Ectodermal cell (in vitro differentiated cells): ENCODE measurements at regions not wholly inside any gene's neighbourhood (a gene's known extent, or its start where the extent isn't known, plus 50 kb on each side); places are given as distances from the start of the nearest gene placed in this dataset.

ENCODE experiments used
- H3K27ac ChIP-seq: 2 replicates; pipeline ENCODE4 v1.7.0; 2013; ENCODE audit warnings: mild to moderate bottlenecking, low read depth, low read length; ENCODE audit not compliant: insufficient read depth, poor library complexity, severe bottlenecking
- H3K27me3 ChIP-seq: 2 replicates; pipeline ENCODE4 v1.7.0; 2013; ENCODE audit warnings: mild to moderate bottlenecking, low read length; ENCODE audit not compliant: insufficient read depth, control insufficient read depth, poor library complexity, severe bottlenecking
- H3K36me3 ChIP-seq: one replicate; pipeline ENCODE4 v1.7.0; 2013; ENCODE audit warnings: low read length; ENCODE audit not compliant: control insufficient read depth, insufficient read depth
- H3K4me1 ChIP-seq: one replicate; pipeline ENCODE4 v1.7.0; 2013; ENCODE audit warnings: low read length; ENCODE audit not compliant: control insufficient read depth, insufficient read depth
- H3K4me3 ChIP-seq: 2 replicates; pipeline ENCODE4 v1.7.0; 2013; ENCODE audit warnings: low read depth, low read length, control low read depth; ENCODE audit not compliant: insufficient read depth
- H3K9me3 ChIP-seq: 2 replicates; pipeline ENCODE4 v1.7.0; 2013; ENCODE audit warnings: mild to moderate bottlenecking, low read length, moderate library complexity; ENCODE audit not compliant: control insufficient read depth
- WGBS, 2 experiments: methylation state at CpG; one replicate each; pipeline ENCODE4 v1.1.7; 2013; ENCODE audit warnings: missing lambda C conversion rate in 2 of 2; 5-methylcytosine and 5-hydroxymethylcytosine counted together

DNA sequence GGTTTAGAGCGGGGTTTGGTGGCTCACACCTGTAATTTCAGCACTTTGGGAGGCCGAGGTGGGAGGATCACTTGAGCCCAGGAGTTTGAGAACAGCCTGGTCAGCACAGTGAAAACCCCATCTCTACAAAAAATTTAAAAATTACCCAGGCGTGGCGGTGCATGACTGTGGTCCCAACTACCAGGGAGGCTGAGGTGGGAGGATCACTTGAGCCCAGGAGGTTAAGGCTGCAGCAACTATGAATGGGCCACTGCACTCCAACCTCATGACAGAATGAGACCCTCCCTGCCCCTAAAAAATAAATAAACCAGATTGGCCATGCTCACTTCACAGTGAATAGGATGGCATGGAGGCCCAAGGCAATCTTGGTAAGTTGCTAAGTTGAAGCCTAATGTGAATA is 168.9 kb downstream of the RHOU start:
- H3K4me1 ChIP-seq, result peaks cover 21% of the 10 kb centered on the region
- H3K27ac ChIP-seq, result no peak overlapping the region
- H3K4me3 ChIP-seq, result no peak overlapping the region
- H3K9me3 ChIP-seq, result no peaks in the 10 kb centered on the region
- no peaks in the 10 kb centered on the region for H3K27me3 ChIP-seq
- 93 to 96% methylated on average over 4 of the region's 4 CpGs for WGBS, 2 experiments
- H3K36me3 ChIP-seq, result no peaks in the 10 kb centered on the region

DNA sequence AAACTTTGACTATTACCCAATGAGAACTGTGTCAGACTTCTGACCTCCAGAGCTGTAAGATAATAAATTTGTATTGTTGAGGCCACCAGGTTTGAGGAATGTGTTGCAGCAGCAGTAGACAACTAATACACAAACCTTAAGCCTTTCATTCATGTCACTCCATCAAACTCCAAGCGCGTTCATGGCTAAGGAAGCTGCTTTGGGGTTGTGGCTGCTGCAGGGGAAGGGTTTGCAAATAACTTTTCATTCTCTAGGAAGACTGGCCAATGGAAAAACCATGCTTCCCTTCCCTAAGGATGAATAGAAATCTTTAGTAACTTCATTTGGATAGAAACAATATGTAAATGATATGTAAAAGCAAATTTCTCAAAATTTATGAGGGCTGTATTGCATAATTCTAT is 170.4 kb downstream of the RHOU start:
- H3K4me3 ChIP-seq, result no peak overlapping the region
- no peak overlapping the region for H3K27ac ChIP-seq
- no peaks in the 10 kb centered on the region for H3K27me3 ChIP-seq
- no peaks in the 10 kb centered on the region for H3K36me3 ChIP-seq
- peaks cover 9% of the 10 kb centered on the region for H3K4me1 ChIP-seq
- H3K9me3 ChIP-seq, result no peaks in the 10 kb centered on the region
- WGBS, 2 experiments, result 100% methylated on average over 2 of the region's 2 CpGs

DNA sequence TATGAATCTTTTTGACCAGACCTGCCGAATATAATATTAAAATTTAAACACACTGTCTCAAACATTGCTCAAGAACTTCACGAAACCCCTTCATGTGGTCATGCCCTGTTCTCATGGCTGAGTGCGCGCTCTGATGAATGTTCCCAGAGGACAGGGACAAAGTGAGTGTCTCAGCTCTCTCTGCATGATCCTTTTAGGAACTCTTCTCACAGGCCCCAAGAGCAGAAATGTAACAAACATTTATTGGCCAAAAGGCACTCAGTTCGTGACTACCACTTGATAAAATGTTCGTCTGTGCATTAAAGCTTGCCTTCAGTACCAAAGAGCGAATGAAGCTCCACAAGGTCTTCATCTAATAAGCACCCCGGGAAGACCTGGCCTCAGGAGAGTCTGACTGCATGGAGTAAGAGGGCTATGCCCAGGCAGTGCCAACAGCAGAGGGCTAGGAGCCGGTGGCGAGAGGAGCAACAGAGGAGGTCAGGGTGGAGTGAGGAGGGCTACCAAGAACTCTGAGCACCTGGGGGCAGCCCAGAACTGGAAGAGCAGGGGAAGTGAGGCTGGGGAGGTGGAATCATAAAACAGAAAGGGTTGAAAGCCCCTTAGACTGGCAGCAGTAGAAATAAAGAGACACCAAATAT is 171.1 kb downstream of the RHOU start:
- H3K27ac ChIP-seq, result no peak overlapping the region
- H3K4me1 ChIP-seq, result peaks cover 9% of the 10 kb centered on the region
- WGBS, 2 experiments, result 94 to 96% methylated on average over 10 of the region's 10 CpGs
- no peak overlapping the region for H3K4me3 ChIP-seq
- no peaks in the 10 kb centered on the region for H3K9me3 ChIP-seq
- H3K27me3 ChIP-seq, result no peaks in the 10 kb centered on the region
- H3K36me3 ChIP-seq, result no peaks in the 10 kb centered on the region

DNA sequence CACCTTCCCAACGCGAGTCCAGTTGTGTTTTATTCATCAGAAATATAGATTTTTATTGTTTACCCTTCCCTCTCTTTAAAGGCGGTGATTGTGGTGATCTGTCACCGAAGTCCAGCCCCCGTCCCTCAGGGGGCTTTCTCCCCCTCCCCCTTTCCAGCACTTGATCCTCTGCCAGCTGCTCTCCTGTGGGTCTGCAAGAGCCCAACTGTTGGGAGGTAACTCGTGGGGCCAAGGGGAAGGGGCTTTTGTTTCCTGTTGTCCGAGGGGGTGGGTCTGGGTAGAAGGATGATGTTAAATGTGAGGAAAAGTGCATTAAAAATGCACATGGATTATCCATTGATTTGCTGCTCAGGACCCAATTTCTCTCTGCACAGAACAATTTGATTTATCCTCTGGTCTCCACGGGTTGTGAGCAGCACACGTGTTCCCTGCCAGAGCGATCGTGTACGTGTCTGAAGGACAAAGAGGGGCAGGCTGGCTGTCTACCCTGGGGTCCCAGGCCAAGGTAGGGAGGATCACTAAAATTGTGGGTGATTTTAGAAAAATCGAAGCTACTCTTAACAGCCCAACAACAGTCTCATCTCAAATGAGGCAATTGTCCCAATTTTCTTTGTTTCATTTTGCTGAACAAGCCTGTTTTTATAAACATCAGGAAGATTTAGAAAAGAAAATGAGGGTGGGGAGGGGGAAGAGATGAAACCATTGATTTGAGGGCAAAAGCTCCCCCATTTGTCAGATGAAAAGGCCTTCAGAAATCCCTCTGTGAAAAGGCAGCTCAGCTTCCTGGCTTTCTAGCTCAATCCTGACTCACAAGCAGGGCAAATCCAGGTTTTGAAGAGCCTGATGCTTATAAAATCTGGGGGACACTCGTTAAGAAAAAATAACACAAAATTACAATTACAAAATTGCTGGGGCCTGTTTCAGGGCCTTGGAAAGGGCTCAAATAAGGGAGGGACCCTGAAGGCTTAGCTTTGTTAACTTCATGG is 176.2 kb downstream of the RHOU start:
- H3K9me3 ChIP-seq, result no peaks in the 10 kb centered on the region
- 28 to 36% methylated on average over 11 to 14 of the region's 14 CpGs for WGBS, 2 experiments
- H3K27ac ChIP-seq, result peak overlapping the region; percentile 52
- H3K36me3 ChIP-seq, result no peaks in the 10 kb centered on the region
- no peaks in the 10 kb centered on the region for H3K27me3 ChIP-seq
- peaks cover 24% of the 10 kb centered on the region for H3K4me1 ChIP-seq
- H3K4me3 ChIP-seq, result no peak overlapping the region

DNA sequence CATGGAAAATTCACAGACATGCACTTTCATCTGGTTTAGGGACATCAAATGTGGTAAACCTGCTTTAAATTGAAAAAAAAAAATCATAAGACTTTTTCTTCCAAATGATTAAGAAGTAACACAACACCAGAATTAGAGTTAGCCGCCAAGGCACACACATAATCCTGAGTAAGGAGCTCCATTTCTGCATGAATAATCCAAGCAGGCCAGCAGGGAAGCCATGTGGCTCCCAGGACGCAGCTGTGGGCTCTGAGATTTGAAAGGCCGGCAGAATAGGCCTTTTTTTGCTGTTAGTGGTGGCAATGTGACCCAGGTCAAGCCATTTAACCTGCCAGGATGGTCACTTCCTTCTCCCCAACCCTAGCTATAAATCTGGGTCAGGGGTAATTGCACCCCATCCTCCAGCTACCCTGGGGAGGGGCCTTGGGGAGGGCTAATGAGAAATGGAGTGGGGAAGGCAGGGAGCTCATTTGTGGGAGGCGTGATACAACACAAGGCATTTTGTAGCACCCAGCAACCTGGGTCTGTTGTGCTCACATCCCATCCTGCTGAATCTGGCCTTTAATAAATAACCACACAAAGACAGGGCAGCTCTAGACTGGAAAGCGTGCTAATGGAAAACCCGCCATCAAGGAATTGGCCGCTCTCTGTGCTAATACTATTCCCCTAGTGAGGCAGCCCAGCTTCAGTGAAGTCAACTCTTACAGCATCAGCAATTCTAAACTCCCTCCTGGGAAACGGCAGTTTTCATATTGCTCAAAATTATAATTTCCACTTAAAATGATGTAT is 178.5 kb downstream of the RHOU start:
- no peaks in the 10 kb centered on the region for H3K9me3 ChIP-seq
- H3K27me3 ChIP-seq, result no peaks in the 10 kb centered on the region
- peaks cover 29% of the 10 kb centered on the region for H3K4me1 ChIP-seq
- H3K27ac ChIP-seq, result peak overlapping the region; percentile 75
- no peak overlapping the region for H3K4me3 ChIP-seq
- 61 to 64% methylated on average over 7 of the region's 8 CpGs for WGBS, 2 experiments
- no peaks in the 10 kb centered on the region for H3K36me3 ChIP-seq

DNA sequence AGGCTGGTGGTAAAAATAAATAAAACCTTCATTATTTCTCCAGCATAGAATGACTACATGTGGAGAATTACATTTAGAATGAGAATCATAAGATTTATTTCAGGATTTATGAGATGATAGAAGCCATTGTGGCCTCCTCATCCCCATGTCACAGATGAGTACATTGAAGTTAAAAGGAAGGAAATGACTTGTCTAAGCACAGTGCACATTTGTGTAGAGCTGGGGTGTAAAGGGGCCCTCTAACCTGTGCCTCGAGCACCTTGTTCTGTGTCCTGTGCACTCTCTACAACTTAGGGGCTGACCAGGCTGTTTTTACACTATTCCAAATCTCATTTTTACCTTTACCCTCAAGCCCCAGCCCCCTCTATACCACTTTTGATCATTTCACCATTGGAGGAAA is 179.4 kb downstream of the RHOU start:
- H3K4me1 ChIP-seq, result peaks cover 32% of the 10 kb centered on the region
- H3K4me3 ChIP-seq, result no peak overlapping the region
- H3K9me3 ChIP-seq, result no peaks in the 10 kb centered on the region
- WGBS, 2 experiments, result 71 to 90% methylated on average over 1 of the region's 1 CpG
- no peak overlapping the region for H3K27ac ChIP-seq
- no peaks in the 10 kb centered on the region for H3K27me3 ChIP-seq
- no peaks in the 10 kb centered on the region for H3K36me3 ChIP-seq

DNA sequence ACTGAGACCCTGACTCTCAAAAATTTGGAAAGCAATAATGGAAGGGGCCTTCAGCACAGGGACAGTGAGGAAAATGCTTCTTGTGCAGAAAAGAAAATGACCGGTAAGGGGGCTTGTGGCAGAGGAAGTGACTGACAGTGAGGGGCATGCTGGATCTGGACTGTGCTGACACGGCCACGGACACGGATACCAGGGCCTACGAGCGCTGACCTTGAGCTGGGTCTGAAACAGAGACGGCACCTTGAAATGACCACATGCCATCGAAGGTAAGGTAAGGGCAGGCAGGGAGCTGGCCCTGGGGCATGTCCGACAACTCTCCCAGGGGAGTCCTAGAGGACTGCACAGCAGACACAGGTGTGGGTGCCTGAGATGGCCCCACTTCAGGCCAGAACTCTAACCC is 182.1 kb downstream of the RHOU start:
- peaks cover 18% of the 10 kb centered on the region for H3K4me1 ChIP-seq
- no peaks in the 10 kb centered on the region for H3K36me3 ChIP-seq
- H3K27me3 ChIP-seq, result no peaks in the 10 kb centered on the region
- WGBS, 2 experiments, result 95 to 96% methylated on average over 9 of the region's 9 CpGs
- no peak overlapping the region for H3K4me3 ChIP-seq
- H3K9me3 ChIP-seq, result no peaks in the 10 kb centered on the region
- H3K27ac ChIP-seq, result no peak overlapping the region

DNA sequence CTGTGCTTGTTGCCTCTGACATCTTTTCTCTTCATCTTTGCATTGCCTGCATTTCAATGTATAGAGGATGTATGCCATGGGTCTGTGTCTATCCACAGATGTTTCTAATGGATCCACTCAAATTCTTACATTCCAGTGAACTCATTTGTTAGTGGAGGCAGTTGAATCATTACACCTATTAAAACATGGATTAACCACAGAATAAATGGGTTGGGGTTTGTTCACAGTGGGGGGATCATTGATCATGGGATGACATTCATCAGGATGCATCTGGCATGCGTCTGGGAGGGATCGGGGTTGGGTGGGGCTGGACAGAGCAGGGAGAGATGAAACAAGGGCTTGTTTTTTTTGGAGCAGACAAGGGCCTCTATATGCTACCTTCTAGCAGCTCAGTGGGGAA is 182.5 kb downstream of the RHOU start:
- H3K27me3 ChIP-seq, result no peaks in the 10 kb centered on the region
- H3K36me3 ChIP-seq, result no peaks in the 10 kb centered on the region
- 91 to 93% methylated on average over 2 of the region's 2 CpGs for WGBS, 2 experiments
- H3K27ac ChIP-seq, result no peak overlapping the region
- H3K4me1 ChIP-seq, result peaks cover 17% of the 10 kb centered on the region
- no peaks in the 10 kb centered on the region for H3K9me3 ChIP-seq
- no peak overlapping the region for H3K4me3 ChIP-seq

DNA sequence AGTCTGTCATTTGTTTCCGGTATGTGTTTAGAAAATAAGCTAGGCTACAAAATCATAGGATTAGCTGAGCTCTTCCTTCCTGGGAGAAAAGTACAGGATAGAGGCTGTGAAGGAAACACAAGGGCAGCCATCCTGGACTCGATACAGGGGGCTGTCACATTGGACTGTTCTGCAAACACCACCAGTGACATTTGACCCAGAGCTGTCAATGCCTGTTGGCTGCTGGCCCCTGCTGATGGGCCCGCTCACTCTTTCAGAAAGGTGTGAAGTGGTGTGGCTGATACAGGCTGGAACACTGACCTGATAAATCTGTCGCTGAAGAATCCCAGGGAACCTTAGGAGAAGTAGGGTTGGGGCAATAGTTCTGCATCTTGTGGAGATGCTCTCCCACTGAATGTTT is 183.1 kb downstream of the RHOU start:
- peaks cover 17% of the 10 kb centered on the region for H3K4me1 ChIP-seq
- no peaks in the 10 kb centered on the region for H3K27me3 ChIP-seq
- no peak overlapping the region for H3K4me3 ChIP-seq
- no peaks in the 10 kb centered on the region for H3K9me3 ChIP-seq
- H3K27ac ChIP-seq, result no peak overlapping the region
- no peaks in the 10 kb centered on the region for H3K36me3 ChIP-seq
- WGBS, 2 experiments, result 84 to 85% methylated on average over 4 of the region's 4 CpGs

DNA sequence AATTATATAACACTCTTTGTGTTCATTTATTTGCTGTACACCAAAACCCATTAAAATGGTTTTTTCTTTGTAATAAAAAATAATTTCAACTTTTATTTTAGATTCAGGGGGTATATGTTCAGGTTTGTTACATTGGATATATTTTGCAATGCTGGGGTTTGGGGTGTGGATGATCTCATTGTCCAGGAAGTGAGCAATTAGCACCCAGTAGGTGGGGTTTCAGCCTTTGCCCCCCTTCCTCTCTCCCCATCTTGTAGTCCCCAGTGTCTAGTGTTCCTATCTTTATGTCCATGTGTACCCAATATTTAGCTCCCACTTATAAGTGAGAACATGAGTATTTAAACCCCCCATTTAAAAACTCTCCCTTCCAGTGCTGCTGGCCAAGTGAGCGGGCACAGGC is 184.6 kb downstream of the RHOU start:
- 87 to 93% methylated on average over 1 of the region's 1 CpG for WGBS, 2 experiments
- H3K36me3 ChIP-seq, result no peaks in the 10 kb centered on the region
- no peak overlapping the region for H3K4me3 ChIP-seq
- H3K27ac ChIP-seq, result no peak overlapping the region
- H3K9me3 ChIP-seq, result no peaks in the 10 kb centered on the region
- no peaks in the 10 kb centered on the region for H3K27me3 ChIP-seq
- peaks cover 9% of the 10 kb centered on the region for H3K4me1 ChIP-seq
